ENCODE measurements at regions not wholly inside any gene's neighbourhood (a gene's known extent, or its start where the extent isn't known, plus 50 kb on each side); places are given as distances from the start of the nearest gene placed in this dataset.

DNA sequence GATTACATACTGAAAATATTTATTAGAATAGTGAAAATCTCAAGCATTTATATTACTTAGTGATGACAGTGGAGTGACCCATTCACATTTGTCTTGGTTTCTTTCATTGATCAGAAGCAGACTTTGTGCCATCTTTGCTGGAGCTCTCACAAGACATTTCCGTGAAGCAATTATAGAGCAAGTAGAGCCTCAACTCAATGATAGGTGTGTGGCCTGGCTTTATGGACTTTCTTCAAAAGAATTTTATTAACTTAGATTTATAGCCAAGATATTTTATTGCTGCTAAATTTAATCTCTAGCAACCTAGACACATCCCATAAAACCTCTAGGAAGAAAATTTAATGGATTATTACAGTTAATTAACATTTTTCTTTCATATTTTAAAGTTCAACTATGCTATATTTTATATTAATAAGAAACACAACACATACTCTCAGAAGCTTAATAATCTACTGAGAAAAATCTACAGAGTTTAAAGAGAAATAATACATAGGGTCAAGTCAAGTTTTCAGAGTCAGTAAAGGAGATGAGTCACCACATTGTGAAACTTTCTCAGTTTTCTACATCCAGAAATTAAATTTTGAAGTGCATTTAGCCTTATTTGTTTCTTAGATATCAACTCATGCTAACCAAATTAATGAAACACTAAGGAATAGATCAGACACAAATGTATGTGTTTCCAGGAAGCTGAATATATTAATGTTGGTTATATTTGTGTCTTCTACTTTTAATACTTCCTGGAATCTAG lies 160.5 kb downstream of the LACC1 start:
- DNase-seq: no peak
- H3K27ac ChIP-seq: no peak overlapping the region
- no peaks in the 10 kb centered on the region for H3K27me3 ChIP-seq
- no peak overlapping the region for H3K4me3 ChIP-seq
- no peaks in the 10 kb centered on the region for H3K4me1 ChIP-seq
- TF ChIP-seq, protein P1, sequence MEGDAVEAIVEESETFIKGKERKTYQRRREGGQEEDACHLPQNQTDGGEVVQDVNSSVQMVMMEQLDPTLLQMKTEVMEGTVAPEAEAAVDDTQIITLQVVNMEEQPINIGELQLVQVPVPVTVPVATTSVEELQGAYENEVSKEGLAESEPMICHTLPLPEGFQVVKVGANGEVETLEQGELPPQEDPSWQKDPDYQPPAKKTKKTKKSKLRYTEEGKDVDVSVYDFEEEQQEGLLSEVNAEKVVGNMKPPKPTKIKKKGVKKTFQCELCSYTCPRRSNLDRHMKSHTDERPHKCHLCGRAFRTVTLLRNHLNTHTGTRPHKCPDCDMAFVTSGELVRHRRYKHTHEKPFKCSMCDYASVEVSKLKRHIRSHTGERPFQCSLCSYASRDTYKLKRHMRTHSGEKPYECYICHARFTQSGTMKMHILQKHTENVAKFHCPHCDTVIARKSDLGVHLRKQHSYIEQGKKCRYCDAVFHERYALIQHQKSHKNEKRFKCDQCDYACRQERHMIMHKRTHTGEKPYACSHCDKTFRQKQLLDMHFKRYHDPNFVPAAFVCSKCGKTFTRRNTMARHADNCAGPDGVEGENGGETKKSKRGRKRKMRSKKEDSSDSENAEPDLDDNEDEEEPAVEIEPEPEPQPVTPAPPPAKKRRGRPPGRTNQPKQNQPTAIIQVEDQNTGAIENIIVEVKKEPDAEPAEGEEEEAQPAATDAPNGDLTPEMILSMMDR (IDR thresholded peaks at IDR 0.05): no peak
- TF ChIP-seq POLR2A (IDR thresholded peaks at IDR 0.05): no peak
- H3K9me3 ChIP-seq: no peaks in the 10 kb centered on the region
- H3K36me3 ChIP-seq: no peaks in the 10 kb centered on the region

- Histone ChIP-seq H3K4me1 (no peaks in the 10 kb centered on the region), H3K36me3 (no peaks in the 10 kb centered on the region), H3K4me3 (no peak overlapping the region), H3K27ac (no peak overlapping the region), H3K27me3 (no peaks in the 10 kb centered on the region), H3K9me3 (no peaks in the 10 kb centered on the region)
- no peak for TF ChIP-seq POLR2A (IDR thresholded peaks at IDR 0.05)
- TF ChIP-seq, protein P1 (IDR thresholded peaks at IDR 0.05): no peak
- DNase-seq: no peak
These were observed 161.1 kb downstream of the LACC1 start for GRCh38 chr13:44040818-44041100.

DNA sequence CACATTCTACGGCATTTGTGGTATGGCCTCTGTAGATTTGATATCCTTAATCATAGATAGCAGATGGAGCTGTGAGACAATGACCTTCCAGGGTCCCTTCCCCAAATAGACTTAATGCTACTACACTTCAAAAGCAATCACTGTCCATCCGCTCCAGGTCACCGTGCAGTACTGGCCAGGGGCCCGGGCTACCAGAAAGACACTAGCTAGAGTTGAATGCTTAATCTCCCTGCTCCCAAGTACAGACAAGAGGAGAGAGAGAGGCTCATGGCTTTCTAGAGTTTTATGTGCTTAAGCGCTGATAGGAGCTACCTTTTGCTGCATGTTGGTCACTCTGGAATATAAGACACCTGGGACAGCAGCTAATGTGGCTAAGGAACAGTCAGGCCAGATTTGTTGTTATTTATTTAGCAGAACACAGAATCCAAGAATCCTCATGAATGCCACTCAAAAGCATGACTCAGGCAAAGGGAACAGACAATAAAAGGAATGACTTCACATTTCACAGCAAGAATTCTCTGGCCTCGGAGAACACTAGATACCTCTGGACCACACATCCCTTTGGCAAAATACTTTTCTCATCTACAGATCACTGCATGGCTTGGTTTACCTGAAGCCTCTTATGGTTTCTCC lies 165.0 kb downstream of the LACC1 start:
- Histone ChIP-seq H3K27ac (no peak overlapping the region), H3K36me3 (no peaks in the 10 kb centered on the region), H3K27me3 (no peaks in the 10 kb centered on the region), H3K9me3 (no peaks in the 10 kb centered on the region), H3K4me3 (no peak overlapping the region), H3K4me1 (no peaks in the 10 kb centered on the region)
- no peak for DNase-seq
- TF ChIP-seq, protein P1 (IDR thresholded peaks at IDR 0.05): no peak
- no peak for TF ChIP-seq POLR2A (IDR thresholded peaks at IDR 0.05)

DNA sequence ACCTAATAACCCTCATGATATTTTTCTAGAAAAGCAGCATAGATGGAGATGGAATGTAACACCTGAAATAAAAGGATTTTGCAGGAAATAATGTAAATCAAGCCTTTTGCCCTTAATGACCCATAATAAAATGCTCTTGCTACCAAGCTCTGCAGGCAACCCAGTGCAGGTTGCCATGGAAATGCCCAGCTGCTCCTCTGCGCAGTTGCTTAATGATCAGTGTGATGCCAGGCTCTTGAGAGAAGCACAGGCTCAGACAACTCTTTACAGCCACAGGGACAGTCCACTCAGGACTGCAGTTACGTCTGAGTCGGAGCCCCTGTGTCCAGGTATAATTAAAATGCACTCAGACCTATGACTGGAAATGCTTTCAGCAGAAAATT lies 165.5 kb downstream of the LACC1 start:
- Histone ChIP-seq H3K4me1 (no peaks in the 10 kb centered on the region), H3K9me3 (no peaks in the 10 kb centered on the region), H3K4me3 (no peak overlapping the region), H3K27me3 (no peaks in the 10 kb centered on the region), H3K36me3 (no peaks in the 10 kb centered on the region), H3K27ac (no peak overlapping the region)
- TF ChIP-seq, protein P1 (IDR thresholded peaks at IDR 0.05): no peak
- no peak for TF ChIP-seq POLR2A (IDR thresholded peaks at IDR 0.05)
- DNase-seq: no peak

GRCh38 chr13:44046428-44046827 lies 166.7 kb downstream of the LACC1 start:
- no peak overlapping the region for H3K4me3 ChIP-seq
- H3K4me1 ChIP-seq: peaks cover 0 to 3% (median 0%) of the 10 kb centered on the region in 4 donors
- H3K9me3 ChIP-seq: no peaks in the 10 kb centered on the region
- H3K27me3 ChIP-seq: no peaks in the 10 kb centered on the region
- H3K36me3 ChIP-seq: no peaks in the 10 kb centered on the region
- no peak for DNase-seq
- TF ChIP-seq, protein P1 (IDR thresholded peaks at IDR 0.05): no peak
- TF ChIP-seq POLR2A (IDR thresholded peaks at IDR 0.05): no peak
- H3K27ac ChIP-seq: no peak overlapping the region
